HCT116 (cell line): ENCODE measurements at regions not wholly inside any gene's neighbourhood (a gene's known extent, or its start where the extent isn't known, plus 50 kb on each side); places are given as distances from the start of the nearest gene placed in this dataset.

Source experiments
- ATAC-seq: fragments of 200-7000 bp; cut with Tn5 transposase; 2 replicates; pipeline ENCODE4 v1.9.1; 2020; ENCODE audit warnings: mild to moderate bottlenecking, moderate library complexity
- BruUV-seq: library from RNA; stranded (reverse); fragments of 400-500 nt; replicated peaks from 2 replicates; lab custom pipeline; 2021; lab: Mats Ljungman, UMichigan
- CTCF ChIA-PET: fragments of 300-600 bp; sonication (Branson Sonifier 250); formaldehyde crosslinking; loops from one replicate; lab custom pipeline; 2021; ENCODE audit warnings: antibody characterized with exemption; lab: Charles Lee
- POLR2A ChIA-PET: fragments of 300-600, 350-600 bp; sonication (Branson Sonifier 250); formaldehyde crosslinking; loops from one replicate; lab custom pipeline; 2021; ENCODE audit warnings: antibody characterized with exemption; lab: Charles Lee
- RAD21 ChIA-PET, 2 experiments: fragments of 300-600 bp; sonication (Branson Sonifier 250); formaldehyde crosslinking; loops; one replicate each; lab custom pipeline; 2023; ENCODE audit warnings: low total read pairs in 2 of 2; ENCODE audit not compliant: uncharacterized antibody in 2 of 2, unreplicated experiment in 2 of 2, low non-redundant PET in 1 of 2; lab: Charles Lee
- DNase-seq: peaks from one replicate; pipeline ENCODE4 v3.0.0-alpha.2; 2010; ENCODE audit warnings: low read depth, low spot score
- H2AFZ ChIP-seq: fragments of 200-600 bp; shearing (Covaris generic), sonication (generic); 2 replicates; pipeline ENCODE4 v1.6.1; 2017; ENCODE audit warnings: low read depth, mixed run types, mixed read lengths, antibody characterized with exemption, low read length; ENCODE audit not compliant: poor library complexity, severe bottlenecking
- H3K27ac ChIP-seq: 2 replicates; pipeline ENCODE4 v1.5.1; 2012; ENCODE audit warnings: low read depth, low read length
- H3K27me3 ChIP-seq: fragments of 200-600 bp; sonication (generic); 2 replicates; pipeline ENCODE4 v1.6.1; 2016; ENCODE audit warnings: mixed run types, low read length, mixed read lengths; ENCODE audit not compliant: insufficient read depth
- H3K36me3 ChIP-seq, 2 experiments: fragments of 200-500 bp in 1 of 2; fragments of 200-600 bp in 1 of 2; sonication (Bioruptor generic) in 1 of 2; sonication (generic) in 1 of 2; 2 replicates each; pipeline versions ENCODE4 v1.5.1 to v1.6.1; 2014 to 2016; ENCODE audit warnings: low read length in 2 of 2, inconsistent platforms in 1 of 2, mixed read lengths in 1 of 2, mixed run types in 1 of 2; ENCODE audit not compliant: insufficient read depth in 2 of 2, control insufficient read depth in 1 of 2
- H3K4me1 ChIP-seq, 2 experiments: fragments of 200-600 bp in 1 of 2; sonication (generic) in 1 of 2; 2 replicates each; pipeline versions ENCODE4 v1.5.1 to v1.6.1; 2012 to 2017; ENCODE audit warnings: low read length in 2 of 2, inconsistent platforms in 1 of 2, mild to moderate bottlenecking in 1 of 2, mixed read lengths in 1 of 2, mixed run types in 1 of 2, moderate library complexity in 1 of 2; ENCODE audit not compliant: insufficient read depth in 2 of 2, control insufficient read depth in 1 of 2
- H3K4me2 ChIP-seq: fragments of 200-600 bp; sonication (generic); 2 replicates; pipeline ENCODE4 v1.6.1; 2017; ENCODE audit warnings: mixed run types, low read length, mixed read lengths
- H3K4me3 ChIP-seq, 2 experiments: fragments of 200-600 bp in 1 of 2; sonication (generic) in 1 of 2; replicated peaks in 1 of 2; 2 replicates each; pipeline ENCODE4 v1.5.1; 2011 to 2016; ENCODE audit warnings: low read length in 2 of 2, control low read depth in 1 of 2, low read depth in 1 of 2, mild to moderate bottlenecking in 1 of 2, mixed read lengths in 1 of 2, mixed run types in 1 of 2
- H3K79me2 ChIP-seq: fragments of 200-600 bp; sonication (generic); 2 replicates; pipeline ENCODE4 v1.6.1; 2017; ENCODE audit warnings: mild to moderate bottlenecking, mixed run types, low read length, moderate library complexity, mixed read lengths; ENCODE audit not compliant: insufficient read depth
- H3K9ac ChIP-seq: fragments of 200-600 bp; sonication (generic); 2 replicates; pipeline ENCODE4 v1.6.1; 2016; ENCODE audit warnings: low read length, mixed read lengths
- H3K9me2 ChIP-seq: fragments of 200-600 bp; sonication (generic), shearing (Covaris generic); 2 replicates; pipeline ENCODE4 v1.6.1; 2017; ENCODE audit warnings: mixed run types, mild to moderate bottlenecking, moderate library complexity; ENCODE audit not compliant: insufficient read depth
- H3K9me3 ChIP-seq, 2 experiments: fragments of 200-500 bp in 1 of 2; fragments of 200-600 bp in 1 of 2; sonication (Bioruptor generic) in 1 of 2; sonication (generic) in 1 of 2; 2 replicates each; pipeline ENCODE4 v1.6.1; 2014 to 2017; ENCODE audit warnings: low read length in 2 of 2, mixed read lengths in 2 of 2, inconsistent platforms in 1 of 2, low read depth in 1 of 2, mild to moderate bottlenecking in 1 of 2, mixed run types in 1 of 2, moderate library complexity in 1 of 2; ENCODE audit not compliant: control insufficient read depth in 1 of 2, insufficient read depth in 1 of 2
- H4K20me1 ChIP-seq: fragments of 200-600 bp; sonication (generic), shearing (Covaris generic); 2 replicates; pipeline ENCODE4 v1.6.1; 2017; ENCODE audit warnings: mixed run types, mild to moderate bottlenecking, moderate library complexity; ENCODE audit not compliant: insufficient read depth
- CEBPB ChIP-seq: IDR thresholded peaks from 2 replicates; pipeline ENCODE4 v1.6.1; 2012; ENCODE audit warnings: low read depth
- EGR1 ChIP-seq: IDR thresholded peaks from 2 replicates; pipeline ENCODE4 v1.6.1; 2012; ENCODE audit warnings: low read depth
- ELF1 ChIP-seq: IDR thresholded peaks from 2 replicates; pipeline ENCODE4 v1.6.1; 2012; ENCODE audit warnings: low read depth, borderline replicate concordance
- EZH2phosphoT487 ChIP-seq: fragments of 200-600 bp; IDR thresholded peaks from 2 replicates; pipeline ENCODE4 v1.6.1; 2018; ENCODE audit warnings: antibody characterized with exemption, borderline replicate concordance
- POLR2A ChIP-seq: IDR thresholded peaks from 2 replicates; pipeline ENCODE4 v1.7.0; 2011; ENCODE audit warnings: borderline replicate concordance; ENCODE audit not compliant: insufficient read depth, insufficient read length; ENCODE audit errors: extremely low read depth
- POLR2AphosphoS5 ChIP-seq: IDR thresholded peaks from 2 replicates; pipeline ENCODE4 v1.6.1; 2011; ENCODE audit warnings: mild to moderate bottlenecking, low read depth, low read length, moderate library complexity
- RAD21 ChIP-seq: IDR thresholded peaks from 2 replicates; pipeline ENCODE4 v1.6.1; 2012; ENCODE audit warnings: low read depth, mild to moderate bottlenecking
- intact Hi-C: fragments of 100-400 bp; cut with micrococcal nuclease; formaldehyde crosslinking; loops from 2 replicates; pipeline ENCODE4 v1.10.0; 2022
- TF ChIP-seq, protein P1 (sequence below): IDR thresholded peaks from 2 replicates; pipeline ENCODE4 v1.6.1; 2012; ENCODE audit warnings: low read depth
- TF ChIP-seq, protein P2 (sequence below): IDR thresholded peaks from 2 replicates; pipeline ENCODE4 v1.6.1; 2011; ENCODE audit warnings: mild to moderate bottlenecking, low read length, moderate library complexity; ENCODE audit not compliant: insufficient replicate concordance; ENCODE audit errors: extremely low read depth
- TF ChIP-seq, protein P3 (sequence below), 3 experiments: fragments of 200-600 bp in 1 of 3; sonication (generic) in 1 of 3; IDR thresholded peaks in 2 of 3; conservative IDR thresholded peaks in 1 of 3; 2 replicates each; pipeline ENCODE4 v1.5.1; 2012 to 2017; ENCODE audit warnings: low read depth in 2 of 3, low read length in 2 of 3, antibody characterized with exemption in 1 of 3, borderline replicate concordance in 1 of 3, control low read depth in 1 of 3, mild to moderate bottlenecking in 1 of 3, mixed read lengths in 1 of 3, mixed run types in 1 of 3, moderate library complexity in 1 of 3; ENCODE audit not compliant: insufficient read depth in 1 of 3

DNA sequence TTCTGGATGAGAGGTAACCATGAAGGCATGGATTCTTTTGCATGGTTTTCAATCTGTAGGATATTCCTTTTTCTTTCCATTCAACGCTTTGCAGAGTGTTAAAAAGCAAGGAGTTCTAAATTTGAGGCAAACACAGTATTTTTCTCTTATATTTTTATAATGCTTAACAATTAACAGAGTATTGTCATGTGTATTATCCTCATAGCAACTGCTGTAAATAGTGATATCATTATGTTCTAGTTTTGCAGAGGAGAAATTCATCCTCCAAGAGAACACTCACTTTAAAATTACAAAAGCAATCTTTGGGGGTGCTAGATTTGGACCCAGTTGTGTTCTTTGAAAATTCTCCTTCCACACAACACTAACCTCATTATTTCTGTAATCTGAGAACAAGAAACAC lies 58.7 kb downstream of the RDH14 start:
- H4K20me1 ChIP-seq = no peaks in the 10 kb centered on the region
- H3K79me2 ChIP-seq = no peaks in the 10 kb centered on the region
- intact Hi-C loops = no loop called here
- no peak overlapping the region for H3K9ac ChIP-seq
- no peak overlapping the region for H3K27ac ChIP-seq
- no peaks in the 10 kb centered on the region for H3K36me3 ChIP-seq
- H3K27me3 ChIP-seq = peaks cover 47% of the 10 kb centered on the region
- no peaks in the 10 kb centered on the region for H3K9me2 ChIP-seq
- no peak for DNase-seq
- no peaks in the 10 kb centered on the region for H3K9me3 ChIP-seq
- no peak overlapping the region for H3K4me3 ChIP-seq
- RAD21 ChIA-PET = no interaction called here
- POLR2A ChIA-PET = no interaction called here
- H3K4me2 ChIP-seq = no peak overlapping the region
- TF ChIP-seq RAD21 = no peak
- TF ChIP-seq POLR2AphosphoS5 = no peak
- TF ChIP-seq, protein P1, sequence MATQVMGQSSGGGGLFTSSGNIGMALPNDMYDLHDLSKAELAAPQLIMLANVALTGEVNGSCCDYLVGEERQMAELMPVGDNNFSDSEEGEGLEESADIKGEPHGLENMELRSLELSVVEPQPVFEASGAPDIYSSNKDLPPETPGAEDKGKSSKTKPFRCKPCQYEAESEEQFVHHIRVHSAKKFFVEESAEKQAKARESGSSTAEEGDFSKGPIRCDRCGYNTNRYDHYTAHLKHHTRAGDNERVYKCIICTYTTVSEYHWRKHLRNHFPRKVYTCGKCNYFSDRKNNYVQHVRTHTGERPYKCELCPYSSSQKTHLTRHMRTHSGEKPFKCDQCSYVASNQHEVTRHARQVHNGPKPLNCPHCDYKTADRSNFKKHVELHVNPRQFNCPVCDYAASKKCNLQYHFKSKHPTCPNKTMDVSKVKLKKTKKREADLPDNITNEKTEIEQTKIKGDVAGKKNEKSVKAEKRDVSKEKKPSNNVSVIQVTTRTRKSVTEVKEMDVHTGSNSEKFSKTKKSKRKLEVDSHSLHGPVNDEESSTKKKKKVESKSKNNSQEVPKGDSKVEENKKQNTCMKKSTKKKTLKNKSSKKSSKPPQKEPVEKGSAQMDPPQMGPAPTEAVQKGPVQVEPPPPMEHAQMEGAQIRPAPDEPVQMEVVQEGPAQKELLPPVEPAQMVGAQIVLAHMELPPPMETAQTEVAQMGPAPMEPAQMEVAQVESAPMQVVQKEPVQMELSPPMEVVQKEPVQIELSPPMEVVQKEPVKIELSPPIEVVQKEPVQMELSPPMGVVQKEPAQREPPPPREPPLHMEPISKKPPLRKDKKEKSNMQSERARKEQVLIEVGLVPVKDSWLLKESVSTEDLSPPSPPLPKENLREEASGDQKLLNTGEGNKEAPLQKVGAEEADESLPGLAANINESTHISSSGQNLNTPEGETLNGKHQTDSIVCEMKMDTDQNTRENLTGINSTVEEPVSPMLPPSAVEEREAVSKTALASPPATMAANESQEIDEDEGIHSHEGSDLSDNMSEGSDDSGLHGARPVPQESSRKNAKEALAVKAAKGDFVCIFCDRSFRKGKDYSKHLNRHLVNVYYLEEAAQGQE = no peak
- TF ChIP-seq, protein P2, sequence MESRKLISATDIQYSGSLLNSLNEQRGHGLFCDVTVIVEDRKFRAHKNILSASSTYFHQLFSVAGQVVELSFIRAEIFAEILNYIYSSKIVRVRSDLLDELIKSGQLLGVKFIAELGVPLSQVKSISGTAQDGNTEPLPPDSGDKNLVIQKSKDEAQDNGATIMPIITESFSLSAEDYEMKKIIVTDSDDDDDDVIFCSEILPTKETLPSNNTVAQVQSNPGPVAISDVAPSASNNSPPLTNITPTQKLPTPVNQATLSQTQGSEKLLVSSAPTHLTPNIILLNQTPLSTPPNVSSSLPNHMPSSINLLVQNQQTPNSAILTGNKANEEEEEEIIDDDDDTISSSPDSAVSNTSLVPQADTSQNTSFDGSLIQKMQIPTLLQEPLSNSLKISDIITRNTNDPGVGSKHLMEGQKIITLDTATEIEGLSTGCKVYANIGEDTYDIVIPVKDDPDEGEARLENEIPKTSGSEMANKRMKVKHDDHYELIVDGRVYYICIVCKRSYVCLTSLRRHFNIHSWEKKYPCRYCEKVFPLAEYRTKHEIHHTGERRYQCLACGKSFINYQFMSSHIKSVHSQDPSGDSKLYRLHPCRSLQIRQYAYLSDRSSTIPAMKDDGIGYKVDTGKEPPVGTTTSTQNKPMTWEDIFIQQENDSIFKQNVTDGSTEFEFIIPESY = no peak
- TF ChIP-seq POLR2A = no peak
- TF ChIP-seq, protein P3, sequence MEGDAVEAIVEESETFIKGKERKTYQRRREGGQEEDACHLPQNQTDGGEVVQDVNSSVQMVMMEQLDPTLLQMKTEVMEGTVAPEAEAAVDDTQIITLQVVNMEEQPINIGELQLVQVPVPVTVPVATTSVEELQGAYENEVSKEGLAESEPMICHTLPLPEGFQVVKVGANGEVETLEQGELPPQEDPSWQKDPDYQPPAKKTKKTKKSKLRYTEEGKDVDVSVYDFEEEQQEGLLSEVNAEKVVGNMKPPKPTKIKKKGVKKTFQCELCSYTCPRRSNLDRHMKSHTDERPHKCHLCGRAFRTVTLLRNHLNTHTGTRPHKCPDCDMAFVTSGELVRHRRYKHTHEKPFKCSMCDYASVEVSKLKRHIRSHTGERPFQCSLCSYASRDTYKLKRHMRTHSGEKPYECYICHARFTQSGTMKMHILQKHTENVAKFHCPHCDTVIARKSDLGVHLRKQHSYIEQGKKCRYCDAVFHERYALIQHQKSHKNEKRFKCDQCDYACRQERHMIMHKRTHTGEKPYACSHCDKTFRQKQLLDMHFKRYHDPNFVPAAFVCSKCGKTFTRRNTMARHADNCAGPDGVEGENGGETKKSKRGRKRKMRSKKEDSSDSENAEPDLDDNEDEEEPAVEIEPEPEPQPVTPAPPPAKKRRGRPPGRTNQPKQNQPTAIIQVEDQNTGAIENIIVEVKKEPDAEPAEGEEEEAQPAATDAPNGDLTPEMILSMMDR (IDR thresholded peaks at IDR 0.05 in 2 of 3, conservative IDR thresholded peaks at IDR 0.05 in 1 of 3; ENCODE audit: borderline replicate concordance in 1 of 3, insufficient read depth in 1 of 3, low read depth in 2 of 3, low read length in 2 of 3) = no peak
- TF ChIP-seq CEBPB = no peak
- TF ChIP-seq EGR1 = no peak
- TF ChIP-seq EZH2phosphoT487 = no peak
- TF ChIP-seq ELF1 = no peak
- TF ChIP-seq, all 23 proteins: peak for 0
- BruUV-seq = no TSS peak
- CTCF ChIA-PET = no interaction called here
- Histone ChIP-seq H2AFZ (no peak overlapping the region), H3K4me1 (no peaks in the 10 kb centered on the region)
- ATAC-seq = no peak
